Astrocyte of the spinal cord (primary cell): ENCODE measurements at regions not wholly inside any gene's neighbourhood (a gene's known extent, or its start where the extent isn't known, plus 50 kb on each side); places are given as distances from the start of the nearest gene placed in this dataset.

Experiments
- DNase-seq: peaks from one replicate; pipeline ENCODE4 v3.0.0; 2011; ENCODE audit warnings: low read depth, low spot score
- H3K4me3 ChIP-seq: 2 replicates; pipeline ENCODE4 v1.5.1; 2011; ENCODE audit warnings: low read depth, mild to moderate bottlenecking, low read length, moderate library complexity
- CTCF ChIP-seq: IDR thresholded peaks from 2 replicates; pipeline ENCODE4 v1.5.1; 2012; ENCODE audit warnings: low read depth, mild to moderate bottlenecking, low read length, inconsistent platforms
- in situ Hi-C: cut with HindIII; loops from 2 replicates; pipeline ENCODE4 v1.10.0; 2017; ENCODE audit warnings: low sequenced_read_pairs

GRCh38 chr2:156155319-156155718 lies 177.2 kb downstream of the NR4A2 start:
- no peak for TF ChIP-seq CTCF
- in situ Hi-C loops: no loop called here
- H3K4me3 ChIP-seq: no peak overlapping the region
- no peak for DNase-seq

- no peak overlapping the region for H3K4me3 ChIP-seq
- no peak for DNase-seq
- in situ Hi-C loops: no loop called here
- no peak for TF ChIP-seq CTCF
Measured at GRCh38 chr2:156151351-156151750, 181.2 kb downstream of the NR4A2 start.

GRCh38 chr2:156147594-156148330 lies 184.8 kb downstream of the NR4A2 start:
- peak; percentile 4 for DNase-seq
- no peak overlapping the region for H3K4me3 ChIP-seq
- in situ Hi-C loops: no loop called here
- no peak for TF ChIP-seq CTCF

- no peak overlapping the region for H3K4me3 ChIP-seq
- DNase-seq: no peak
- no peak for TF ChIP-seq CTCF
- in situ Hi-C loops: no loop called here
Measured at GRCh38 chr2:156145976-156146375, 186.5 kb downstream of the NR4A2 start.

GRCh38 chr2:156145469-156145868 lies 187.1 kb downstream of the NR4A2 start:
- DNase-seq: no peak
- no peak for TF ChIP-seq CTCF
- no peak overlapping the region for H3K4me3 ChIP-seq
- in situ Hi-C loops: no loop called here

DNA sequence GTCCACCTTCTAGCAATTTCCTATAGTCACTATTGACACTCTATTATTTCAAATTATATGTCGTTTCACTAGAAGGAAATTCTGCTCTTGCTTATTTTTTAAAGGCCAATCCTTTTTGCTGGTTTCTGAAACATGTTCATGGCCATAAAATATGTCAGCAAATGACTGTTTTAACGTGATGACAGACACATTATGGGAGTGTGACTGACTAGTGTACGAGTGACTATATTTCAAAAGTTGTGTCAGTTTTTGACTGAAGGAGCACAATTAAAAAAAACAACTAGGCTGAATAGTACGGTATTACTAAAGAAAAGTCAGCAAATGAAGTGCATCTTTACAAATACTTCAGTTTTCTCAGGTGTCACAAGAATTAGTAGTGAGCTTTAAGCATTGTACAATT lies 196.0 kb downstream of the NR4A2 start:
- no peak for TF ChIP-seq CTCF
- in situ Hi-C loops: no loop called here
- H3K4me3 ChIP-seq: no peak overlapping the region
- DNase-seq: no peak
